SK-N-SH treated with all-trans-retinoic acid at 6 μM for 48 hours (cell line): ENCODE measurements at regions not wholly inside any gene's neighbourhood (a gene's known extent, or its start where the extent isn't known, plus 50 kb on each side); places are given as distances from the start of the nearest gene placed in this dataset.

ENCODE experiments used
- ATAC-seq: fragments of 200-7000 bp; cut with Tn5 transposase; 3 replicates; pipeline ENCODE4 v1.9.1; 2020; ENCODE audit warnings: mild to moderate bottlenecking, moderate library complexity
- ARNTL ChIP-seq: fragments of 450-650 bp; formaldehyde crosslinking; IDR thresholded peaks from 2 replicates; pipeline ENCODE4 v1.5.0; 2020; ENCODE audit warnings: low read depth, mild to moderate bottlenecking, moderate library complexity, borderline replicate concordance
- CSDC2 ChIP-seq: fragments of 250-450 bp; sonication (Bioruptor Pico); IDR thresholded peaks from 2 replicates; pipeline ENCODE4 v1.5.0; 2020; ENCODE audit warnings: mild to moderate bottlenecking, moderate library complexity
- CSRNP3 ChIP-seq: fragments of 250-450 bp; sonication (Bioruptor Pico); IDR thresholded peaks from 2 replicates; pipeline ENCODE4 v1.5.1; 2021; ENCODE audit warnings: mild to moderate bottlenecking, moderate library complexity
- ESRRG ChIP-seq: fragments of 250-450 bp; sonication (Bioruptor Pico); IDR thresholded peaks from 2 replicates; pipeline ENCODE4 v1.6.1; 2021; ENCODE audit warnings: mild to moderate bottlenecking
- GLIS3 ChIP-seq: fragments of 250-450 bp; sonication (Bioruptor Pico); IDR thresholded peaks from 2 replicates; pipeline ENCODE4 v1.5.0; 2020; ENCODE audit warnings: mild to moderate bottlenecking, moderate library complexity
- ISL1 ChIP-seq: fragments of 250-450 bp; sonication (Bioruptor Pico); IDR thresholded peaks from 2 replicates; pipeline ENCODE4 v2.1.2; 2022; ENCODE audit warnings: mild to moderate bottlenecking, moderate library complexity
- OSR1 ChIP-seq: fragments of 250-450 bp; sonication (Bioruptor Pico); IDR thresholded peaks from 2 replicates; pipeline ENCODE4 v1.8.0; 2022; ENCODE audit warnings: moderate library complexity, mild to moderate bottlenecking, inconsistent platforms
- PATZ1 ChIP-seq: fragments of 250-450 bp; sonication (Bioruptor Pico); IDR thresholded peaks from 2 replicates; pipeline ENCODE4 v1.8.0; 2020; ENCODE audit warnings: mild to moderate bottlenecking, moderate library complexity, borderline replicate concordance
- POU6F1 ChIP-seq: fragments of 250-450 bp; sonication (Bioruptor Pico); IDR thresholded peaks from 2 replicates; pipeline ENCODE4 v1.8.0; 2021; ENCODE audit warnings: low read depth, mild to moderate bottlenecking, moderate library complexity, borderline replicate concordance
- PPARA ChIP-seq: fragments of 250-450 bp; sonication (Bioruptor Pico); IDR thresholded peaks from 2 replicates; pipeline ENCODE4 v1.5.0; 2020; ENCODE audit warnings: mild to moderate bottlenecking, borderline replicate concordance
- RARB ChIP-seq: fragments of 250-450 bp; sonication (Bioruptor Pico); IDR thresholded peaks from 2 replicates; pipeline ENCODE4 v1.8.0; 2021; ENCODE audit warnings: mild to moderate bottlenecking, moderate library complexity
- SNAI2 ChIP-seq: fragments of 250-450 bp; sonication (Bioruptor Pico); IDR thresholded peaks from 2 replicates; pipeline ENCODE4 v1.5.0; 2020; ENCODE audit warnings: mild to moderate bottlenecking, moderate library complexity
- TCF4 ChIP-seq: fragments of 250-450 bp; sonication (Bioruptor Pico); IDR thresholded peaks from 2 replicates; pipeline ENCODE4 v1.8.0; 2021; ENCODE audit warnings: mild to moderate bottlenecking, moderate library complexity, borderline replicate concordance
- TOX ChIP-seq: fragments of 250-450 bp; sonication (Bioruptor Pico); IDR thresholded peaks from 2 replicates; pipeline ENCODE4 v1.8.0; 2021; ENCODE audit warnings: mild to moderate bottlenecking, moderate library complexity, borderline replicate concordance
- TSHZ2 ChIP-seq: fragments of 250-450 bp; sonication (Bioruptor Pico); IDR thresholded peaks from 2 replicates; pipeline ENCODE4 v1.5.0; 2020; ENCODE audit warnings: mild to moderate bottlenecking, moderate library complexity
- ZC3H10 ChIP-seq: fragments of 250-450 bp; sonication (Bioruptor Pico); IDR thresholded peaks from 2 replicates; pipeline ENCODE4 v1.5.1; 2021; ENCODE audit warnings: mild to moderate bottlenecking, moderate library complexity
- ZFP3 ChIP-seq: fragments of 250-450 bp; sonication (Bioruptor Pico); IDR thresholded peaks from 2 replicates; pipeline ENCODE4 v1.5.0; 2020; ENCODE audit warnings: mild to moderate bottlenecking, moderate library complexity
- ZFP30 ChIP-seq: fragments of 450-650 bp; formaldehyde crosslinking; IDR thresholded peaks from 2 replicates; pipeline ENCODE4 v1.5.0; 2022; ENCODE audit warnings: mild to moderate bottlenecking, moderate library complexity
- ZNF565 ChIP-seq: fragments of 450-650 bp; formaldehyde crosslinking; conservative IDR thresholded peaks from 2 replicates; pipeline ENCODE4 v1.5.0; 2020; ENCODE audit warnings: low read depth, mild to moderate bottlenecking, moderate library complexity
- ZNF70 ChIP-seq: fragments of 450-650 bp; formaldehyde crosslinking; IDR thresholded peaks from 2 replicates; pipeline ENCODE4 v1.5.0; 2020; ENCODE audit warnings: mild to moderate bottlenecking, moderate library complexity
- ZNF8 ChIP-seq: fragments of 450-650 bp; formaldehyde crosslinking; IDR thresholded peaks from 2 replicates; pipeline ENCODE4 v1.5.0; 2020; ENCODE audit warnings: mild to moderate bottlenecking, moderate library complexity
- TF ChIP-seq, protein P1 (sequence below): fragments of 250-450 bp; sonication (Bioruptor Pico); IDR thresholded peaks from 2 replicates; pipeline ENCODE4 v1.5.1; 2020; ENCODE audit warnings: low read depth, mild to moderate bottlenecking, moderate library complexity

DNA sequence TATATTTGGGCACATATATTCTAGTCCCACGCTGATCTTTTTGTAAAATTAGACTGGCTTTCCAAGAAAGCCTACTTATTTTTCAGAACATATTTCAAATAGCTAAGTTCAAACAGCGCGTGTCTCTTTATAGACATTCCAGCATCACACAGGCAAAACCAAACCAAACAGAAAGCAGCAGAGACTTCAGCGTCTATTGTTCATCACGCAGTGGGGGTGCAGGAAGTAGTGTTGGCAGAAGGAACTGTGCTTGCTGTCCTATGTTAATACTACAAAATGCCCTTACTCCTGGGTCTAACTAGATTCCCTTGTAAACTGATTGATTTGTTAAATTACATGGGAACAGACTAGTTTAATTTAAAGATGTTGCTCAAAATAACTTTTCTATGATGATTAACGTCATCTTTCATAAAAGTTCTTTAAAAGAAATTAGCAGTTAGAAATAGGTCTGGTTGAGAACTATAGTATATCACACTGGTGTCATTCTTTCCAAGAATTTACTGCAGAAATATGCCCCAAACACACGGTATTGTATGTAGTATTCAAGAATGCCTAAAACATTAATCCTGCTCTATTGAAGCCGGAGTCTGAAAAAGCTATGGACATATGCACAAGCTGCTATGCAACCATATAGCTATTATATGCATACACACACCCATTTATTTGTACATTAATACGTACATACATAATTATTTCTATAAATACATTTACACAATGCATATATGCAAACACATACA, 436.3 kb downstream of the CBLN2 start:
- ATAC-seq: no peak

DNA sequence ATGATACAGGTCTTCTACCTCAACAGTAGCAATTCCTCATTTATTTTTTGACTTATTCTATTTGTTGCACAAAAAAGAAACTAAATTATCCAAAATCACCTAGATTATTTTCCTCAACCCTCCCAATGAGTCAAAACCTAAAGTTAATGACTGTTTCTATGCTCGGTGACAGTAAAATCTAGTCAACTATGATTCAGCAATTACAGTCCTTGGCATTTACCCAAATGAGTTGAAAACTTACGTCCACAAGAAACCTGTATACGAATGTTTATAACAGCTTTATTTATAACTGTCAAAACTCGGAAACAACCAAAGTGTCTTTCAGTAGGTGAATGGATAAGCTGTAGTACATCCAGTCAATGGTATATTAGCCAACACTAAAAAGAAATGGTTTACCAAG, 439.3 kb downstream of the CBLN2 start:
- ATAC-seq: no peak
- TF ChIP-seq RARB (CRISPR knock-in tag) (no peak), TOX (peak; percentile 54; the same call in 1 of the 2 replicates), ZNF8 (CRISPR knock-in tag) (no peak), ZC3H10 (CRISPR knock-in tag) (peak; percentile 21; the same call in 1 of the 2 replicates), ISL1 (CRISPR knock-in tag) (no peak), ZNF565 (CRISPR knock-in tag) (no peak)

More for the DNA sequence above, 436.3 kb downstream of the CBLN2 start:
- TF ChIP-seq GLIS3 (CRISPR knock-in tag) (no peak), TSHZ2 (CRISPR knock-in tag) (no peak), ZNF70 (no peak), PPARA (CRISPR knock-in tag) (no peak), RARB (CRISPR knock-in tag) (no peak), TOX (no peak), PATZ1 (CRISPR knock-in tag) (no peak), OSR1 (CRISPR knock-in tag) (no peak), ESRRG (CRISPR knock-in tag) (no peak), ZFP3 (CRISPR knock-in tag) (no peak), CSDC2 (CRISPR knock-in tag) (no peak), SNAI2 (CRISPR knock-in tag) (no peak), ZFP30 (CRISPR knock-in tag) (no peak), TCF4 (CRISPR knock-in tag) (no peak), ZNF565 (CRISPR knock-in tag) (no peak), ARNTL (CRISPR knock-in tag) (no peak), ISL1 (CRISPR knock-in tag) (no peak), POU6F1 (CRISPR knock-in tag) (no peak), ZNF8 (CRISPR knock-in tag) (no peak)
- TF ChIP-seq, protein P1, sequence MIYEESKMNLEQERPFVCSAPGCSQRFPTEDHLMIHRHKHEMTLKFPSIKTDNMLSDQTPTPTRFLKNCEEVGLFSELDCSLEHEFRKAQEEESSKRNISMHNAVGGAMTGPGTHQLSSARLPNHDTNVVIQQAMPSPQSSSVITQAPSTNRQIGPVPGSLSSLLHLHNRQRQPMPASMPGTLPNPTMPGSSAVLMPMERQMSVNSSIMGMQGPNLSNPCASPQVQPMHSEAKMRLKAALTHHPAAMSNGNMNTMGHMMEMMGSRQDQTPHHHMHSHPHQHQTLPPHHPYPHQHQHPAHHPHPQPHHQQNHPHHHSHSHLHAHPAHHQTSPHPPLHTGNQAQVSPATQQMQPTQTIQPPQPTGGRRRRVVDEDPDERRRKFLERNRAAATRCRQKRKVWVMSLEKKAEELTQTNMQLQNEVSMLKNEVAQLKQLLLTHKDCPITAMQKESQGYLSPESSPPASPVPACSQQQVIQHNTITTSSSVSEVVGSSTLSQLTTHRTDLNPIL (CRISPR knock-in tag): no peak

DNA sequence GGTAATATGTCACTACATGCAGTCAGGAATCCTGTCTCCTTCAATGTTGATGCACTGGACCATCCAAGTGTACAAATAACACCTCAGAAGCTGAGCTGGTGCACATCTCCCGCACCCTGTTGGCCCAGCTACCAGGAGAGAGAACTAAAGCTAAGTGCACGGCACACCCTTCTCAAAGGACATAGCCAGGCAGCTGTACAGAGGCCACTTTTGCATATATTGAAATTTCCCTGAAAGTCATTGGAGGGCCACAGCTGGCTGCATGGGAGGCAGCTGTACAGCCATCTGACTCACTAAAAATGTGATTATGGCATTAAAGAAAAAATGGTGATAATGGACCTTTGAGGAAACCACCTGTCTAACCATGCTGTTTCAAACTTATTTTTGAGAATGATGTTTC, 441.7 kb downstream of the CBLN2 start:
- ATAC-seq: no peak
- TF ChIP-seq SNAI2 (CRISPR knock-in tag): no peak
- TF ChIP-seq CSRNP3 (CRISPR knock-in tag): no peak
- TF ChIP-seq ARNTL (CRISPR knock-in tag): no peak
- TF ChIP-seq, protein P1 (CRISPR knock-in tag): no peak
- TF ChIP-seq ESRRG (CRISPR knock-in tag): no peak
- no peak for TF ChIP-seq PPARA (CRISPR knock-in tag)
